Neural cell (in vitro differentiated cells): ENCODE measurements at regions not wholly inside any gene's neighbourhood (a gene's known extent, or its start where the extent isn't known, plus 50 kb on each side); places are given as distances from the start of the nearest gene placed in this dataset.

Experiments used
- H2AFZ ChIP-seq: fragments of 200-600, 300-800 bp; sonication (generic), shearing (Covaris generic); 2 replicates; pipeline ENCODE4 v1.6.0; 2014; ENCODE audit warnings: low read depth, mild to moderate bottlenecking, antibody characterized with exemption, low read length, moderate library complexity
- H3F3A ChIP-seq: fragments of 200-600 bp; shearing (Covaris generic); 2 replicates; pipeline ENCODE4 v1.6.1; 2016; ENCODE audit warnings: mild to moderate bottlenecking, moderate library complexity, mixed read lengths, antibody characterized with exemption, low read length; ENCODE audit not compliant: insufficient read depth, poor library complexity, severe bottlenecking
- H3K27ac ChIP-seq: fragments of 200-600, 300-800 bp; sonication (generic), shearing (Covaris generic); 2 replicates; pipeline ENCODE4 v1.5.1; 2014; ENCODE audit warnings: mild to moderate bottlenecking, low read length, moderate library complexity
- H3K27me3 ChIP-seq: fragments of 300-800, 200-600 bp; sonication (generic), shearing (Covaris generic); 2 replicates; pipeline ENCODE4 v1.6.0; 2014; ENCODE audit warnings: mild to moderate bottlenecking, low read depth, low read length, moderate library complexity; ENCODE audit not compliant: insufficient read depth
- H3K36me3 ChIP-seq: fragments of 300-800, 200-600 bp; sonication (generic), shearing (Covaris generic); 2 replicates; pipeline ENCODE4 v1.5.1; 2014; ENCODE audit warnings: mild to moderate bottlenecking, antibody characterized with exemption, low read length, moderate library complexity; ENCODE audit not compliant: insufficient read depth
- H3K4me2 ChIP-seq: fragments of 300-800, 200-600 bp; sonication (generic), shearing (Covaris generic); 2 replicates; pipeline ENCODE4 v1.6.0; 2014; ENCODE audit warnings: mild to moderate bottlenecking, low read length
- H3K4me3 ChIP-seq: fragments of 300-800, 200-600 bp; sonication (generic), shearing (Covaris generic); 2 replicates; pipeline ENCODE4 v1.5.1; 2014; ENCODE audit warnings: mild to moderate bottlenecking, low read length, moderate library complexity
- H3K79me2 ChIP-seq: fragments of 200-600 bp; shearing (Covaris generic); replicated peaks from 2 replicates; pipeline ENCODE4 v1.6.0; 2014; ENCODE audit warnings: mild to moderate bottlenecking, low read length, moderate library complexity; ENCODE audit not compliant: insufficient read depth
- H3K9ac ChIP-seq: fragments of 300-800, 200-600 bp; sonication (generic), shearing (Covaris generic); 2 replicates; pipeline ENCODE4 v1.6.1; 2016; ENCODE audit warnings: mild to moderate bottlenecking, low read length, mixed read lengths
- H3K9me2 ChIP-seq: fragments of 200-600 bp; shearing (Covaris generic); 2 replicates; pipeline ENCODE4 v1.6.1; 2016; ENCODE audit warnings: mild to moderate bottlenecking, low read length, mixed read lengths; ENCODE audit not compliant: insufficient read depth
- H3K9me3 ChIP-seq: fragments of 200-600, 300-800 bp; sonication (generic), shearing (Covaris generic); 2 replicates; pipeline ENCODE4 v1.6.1; 2016; ENCODE audit warnings: mild to moderate bottlenecking, mixed run types, low read length, moderate library complexity, mixed read lengths
- H4K20me1 ChIP-seq: fragments of 200-600 bp; shearing (Covaris generic); 2 replicates; pipeline ENCODE4 v1.6.1; 2016; ENCODE audit warnings: mild to moderate bottlenecking, mixed run types; ENCODE audit not compliant: insufficient read depth
- EP300 ChIP-seq: fragments of 450-650 bp; conservative IDR thresholded peaks from 2 replicates; pipeline ENCODE4 v1.6.1; 2014; ENCODE audit warnings: antibody characterized with exemption, mild to moderate bottlenecking, moderate library complexity; ENCODE audit not compliant: poor library complexity, severe bottlenecking
- EZH2 ChIP-seq: fragments of 200-600, 300-800 bp; shearing (Covaris generic), sonication (generic); IDR thresholded peaks from 2 replicates; pipeline ENCODE4 v1.6.1; 2014; ENCODE audit warnings: antibody characterized with exemption, low read length, borderline replicate concordance, mild to moderate bottlenecking; ENCODE audit not compliant: insufficient read depth, poor library complexity, severe bottlenecking
- MXI1 ChIP-seq: fragments of 450-650 bp; conservative IDR thresholded peaks from 2 replicates; pipeline ENCODE4 v1.6.1; 2014; ENCODE audit warnings: antibody characterized with exemption, mild to moderate bottlenecking; ENCODE audit not compliant: poor library complexity, severe bottlenecking
- POLR2AphosphoS5 ChIP-seq: IDR thresholded peaks from 2 replicates; pipeline ENCODE4 v1.6.1; 2012
- RAD21 ChIP-seq: fragments of 450-650 bp; conservative IDR thresholded peaks from 2 replicates; pipeline ENCODE4 v1.6.1; 2014; ENCODE audit warnings: antibody characterized with exemption, mild to moderate bottlenecking, moderate library complexity
- SMC3 ChIP-seq: fragments of 450-650 bp; conservative IDR thresholded peaks from 2 replicates; pipeline ENCODE4 v1.6.1; 2014; ENCODE audit warnings: antibody characterized with exemption, mild to moderate bottlenecking, moderate library complexity; ENCODE audit not compliant: poor library complexity
- TAF1 ChIP-seq: IDR thresholded peaks from 2 replicates; pipeline ENCODE4 v1.6.1; 2012; ENCODE audit warnings: low read depth
- TF ChIP-seq, protein P1 (sequence below): fragments of 450-650 bp; IDR thresholded peaks from 2 replicates; pipeline ENCODE4 v1.5.1; 2014; ENCODE audit warnings: antibody characterized with exemption, mild to moderate bottlenecking, moderate library complexity; ENCODE audit not compliant: poor library complexity, severe bottlenecking
- TF ChIP-seq, protein P2 (sequence below): IDR thresholded peaks from 2 replicates; pipeline ENCODE4 v1.6.1; 2012; ENCODE audit warnings: borderline replicate concordance

- TF ChIP-seq POLR2AphosphoS5, result no peak
- Histone ChIP-seq H3K27ac (no peak overlapping the region), H3K9me2 (no peaks in the 10 kb centered on the region), H3K27me3 (no peaks in the 10 kb centered on the region), H3K9ac (no peak overlapping the region), H3K4me3 (no peak overlapping the region), H3K36me3 (no peaks in the 10 kb centered on the region), H4K20me1 (no peaks in the 10 kb centered on the region), H3K4me2 (no peak overlapping the region), H2AFZ (no peak overlapping the region), H3K79me2 (no peaks in the 10 kb centered on the region), H3K9me3 (no peaks in the 10 kb centered on the region), H3F3A (no peaks in the 10 kb centered on the region)
Measured at GRCh38 chr4:116788723-116789122, 296.7 kb downstream of the TRAM1L1 start.

GRCh38 chr4:116755051-116755450 lies 330.3 kb downstream of the TRAM1L1 start:
- H3K9ac ChIP-seq, result no peak overlapping the region
- H3K9me3 ChIP-seq, result no peaks in the 10 kb centered on the region
- no peak overlapping the region for H3K27ac ChIP-seq
- no peaks in the 10 kb centered on the region for H3K36me3 ChIP-seq
- no peaks in the 10 kb centered on the region for H3K27me3 ChIP-seq
- H3K4me2 ChIP-seq, result no peak overlapping the region
- H3K4me3 ChIP-seq, result no peak overlapping the region
- H4K20me1 ChIP-seq, result no peaks in the 10 kb centered on the region
- H3F3A ChIP-seq, result no peaks in the 10 kb centered on the region
- TF ChIP-seq MXI1, result no peak
- TF ChIP-seq RAD21, result no peak
- no peak for TF ChIP-seq POLR2AphosphoS5
- no peaks in the 10 kb centered on the region for H3K79me2 ChIP-seq
- H2AFZ ChIP-seq, result no peak overlapping the region
- no peaks in the 10 kb centered on the region for H3K9me2 ChIP-seq

GRCh38 chr4:116752027-116752426 lies 333.3 kb downstream of the TRAM1L1 start:
- Histone ChIP-seq H3K79me2 (no peaks in the 10 kb centered on the region), H3K27ac (no peak overlapping the region), H3K9ac (no peak overlapping the region), H3K4me3 (no peak overlapping the region), H3K9me3 (no peaks in the 10 kb centered on the region), H3K9me2 (no peaks in the 10 kb centered on the region), H3K4me2 (no peak overlapping the region), H3F3A (no peaks in the 10 kb centered on the region), H3K36me3 (no peaks in the 10 kb centered on the region), H4K20me1 (no peaks in the 10 kb centered on the region), H3K27me3 (no peaks in the 10 kb centered on the region), H2AFZ (no peak overlapping the region)
- TF ChIP-seq SMC3, result no peak

GRCh38 chr4:116736756-116737155 lies 348.6 kb downstream of the TRAM1L1 start:
- TF ChIP-seq RAD21, result no peak
- TF ChIP-seq TAF1, result no peak
- no peak for TF ChIP-seq EZH2
- TF ChIP-seq, protein P1, sequence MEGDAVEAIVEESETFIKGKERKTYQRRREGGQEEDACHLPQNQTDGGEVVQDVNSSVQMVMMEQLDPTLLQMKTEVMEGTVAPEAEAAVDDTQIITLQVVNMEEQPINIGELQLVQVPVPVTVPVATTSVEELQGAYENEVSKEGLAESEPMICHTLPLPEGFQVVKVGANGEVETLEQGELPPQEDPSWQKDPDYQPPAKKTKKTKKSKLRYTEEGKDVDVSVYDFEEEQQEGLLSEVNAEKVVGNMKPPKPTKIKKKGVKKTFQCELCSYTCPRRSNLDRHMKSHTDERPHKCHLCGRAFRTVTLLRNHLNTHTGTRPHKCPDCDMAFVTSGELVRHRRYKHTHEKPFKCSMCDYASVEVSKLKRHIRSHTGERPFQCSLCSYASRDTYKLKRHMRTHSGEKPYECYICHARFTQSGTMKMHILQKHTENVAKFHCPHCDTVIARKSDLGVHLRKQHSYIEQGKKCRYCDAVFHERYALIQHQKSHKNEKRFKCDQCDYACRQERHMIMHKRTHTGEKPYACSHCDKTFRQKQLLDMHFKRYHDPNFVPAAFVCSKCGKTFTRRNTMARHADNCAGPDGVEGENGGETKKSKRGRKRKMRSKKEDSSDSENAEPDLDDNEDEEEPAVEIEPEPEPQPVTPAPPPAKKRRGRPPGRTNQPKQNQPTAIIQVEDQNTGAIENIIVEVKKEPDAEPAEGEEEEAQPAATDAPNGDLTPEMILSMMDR, result no peak
- no peak for TF ChIP-seq SMC3
- TF ChIP-seq, protein P2, sequence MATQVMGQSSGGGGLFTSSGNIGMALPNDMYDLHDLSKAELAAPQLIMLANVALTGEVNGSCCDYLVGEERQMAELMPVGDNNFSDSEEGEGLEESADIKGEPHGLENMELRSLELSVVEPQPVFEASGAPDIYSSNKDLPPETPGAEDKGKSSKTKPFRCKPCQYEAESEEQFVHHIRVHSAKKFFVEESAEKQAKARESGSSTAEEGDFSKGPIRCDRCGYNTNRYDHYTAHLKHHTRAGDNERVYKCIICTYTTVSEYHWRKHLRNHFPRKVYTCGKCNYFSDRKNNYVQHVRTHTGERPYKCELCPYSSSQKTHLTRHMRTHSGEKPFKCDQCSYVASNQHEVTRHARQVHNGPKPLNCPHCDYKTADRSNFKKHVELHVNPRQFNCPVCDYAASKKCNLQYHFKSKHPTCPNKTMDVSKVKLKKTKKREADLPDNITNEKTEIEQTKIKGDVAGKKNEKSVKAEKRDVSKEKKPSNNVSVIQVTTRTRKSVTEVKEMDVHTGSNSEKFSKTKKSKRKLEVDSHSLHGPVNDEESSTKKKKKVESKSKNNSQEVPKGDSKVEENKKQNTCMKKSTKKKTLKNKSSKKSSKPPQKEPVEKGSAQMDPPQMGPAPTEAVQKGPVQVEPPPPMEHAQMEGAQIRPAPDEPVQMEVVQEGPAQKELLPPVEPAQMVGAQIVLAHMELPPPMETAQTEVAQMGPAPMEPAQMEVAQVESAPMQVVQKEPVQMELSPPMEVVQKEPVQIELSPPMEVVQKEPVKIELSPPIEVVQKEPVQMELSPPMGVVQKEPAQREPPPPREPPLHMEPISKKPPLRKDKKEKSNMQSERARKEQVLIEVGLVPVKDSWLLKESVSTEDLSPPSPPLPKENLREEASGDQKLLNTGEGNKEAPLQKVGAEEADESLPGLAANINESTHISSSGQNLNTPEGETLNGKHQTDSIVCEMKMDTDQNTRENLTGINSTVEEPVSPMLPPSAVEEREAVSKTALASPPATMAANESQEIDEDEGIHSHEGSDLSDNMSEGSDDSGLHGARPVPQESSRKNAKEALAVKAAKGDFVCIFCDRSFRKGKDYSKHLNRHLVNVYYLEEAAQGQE, result no peak
- no peak for TF ChIP-seq MXI1
- no peak for TF ChIP-seq POLR2AphosphoS5
- no peak for TF ChIP-seq EP300
- H3K9me3 ChIP-seq, result no peaks in the 10 kb centered on the region

More at GRCh38 chr4:116736756-116737155, 348.6 kb downstream of the TRAM1L1 start:
- Histone ChIP-seq H3K27ac (no peak overlapping the region), H3K36me3 (no peaks in the 10 kb centered on the region), H3K9ac (no peak overlapping the region), H2AFZ (no peak overlapping the region), H4K20me1 (no peaks in the 10 kb centered on the region), H3K79me2 (no peaks in the 10 kb centered on the region), H3F3A (no peaks in the 10 kb centered on the region), H3K4me2 (no peak overlapping the region), H3K9me2 (no peaks in the 10 kb centered on the region), H3K4me3 (no peak overlapping the region), H3K27me3 (no peaks in the 10 kb centered on the region)
